Calu3 (cell line): ENCODE measurements at regions not wholly inside any gene's neighbourhood (a gene's known extent, or its start where the extent isn't known, plus 50 kb on each side); places are given as distances from the start of the nearest gene placed in this dataset.
"Not testable (repeated sequence)": the region's sequence is repeated elsewhere in the genome, so short reads cannot be mapped to it uniquely, and the experiment has no call there.

Source experiments
- BruUV-seq: library from RNA; stranded (reverse); fragments of 400-500 nt; replicated peaks from 2 replicates; lab custom pipeline; 2021; lab: Mats Ljungman, UMichigan
- CTCF ChIA-PET: fragments of 300-600 bp; sonication (Branson Sonifier 250); formaldehyde crosslinking; loops from one replicate; lab custom pipeline; 2022; ENCODE audit warnings: antibody characterized with exemption; lab: Charles Lee
- DNase-seq: peaks from one replicate; pipeline ENCODE4 v3.0.0; 2022
- H3K27ac Mint-ChIP-seq: one replicate; pipeline ENCODE4 v1.8.0; 2022; ENCODE audit warnings: mixed read lengths; ENCODE audit not compliant: unreplicated experiment
- H3K27me3 Mint-ChIP-seq: one replicate; pipeline ENCODE4 v1.8.0; 2022; ENCODE audit warnings: mixed read lengths; ENCODE audit not compliant: unreplicated experiment
- H3K36me3 Mint-ChIP-seq: one replicate; pipeline ENCODE4 v1.8.0; 2022; ENCODE audit warnings: mild to moderate bottlenecking, moderate library complexity, mixed read lengths; ENCODE audit not compliant: insufficient read depth, unreplicated experiment
- H3K4me1 Mint-ChIP-seq: one replicate; pipeline ENCODE4 v1.8.0; 2022; ENCODE audit warnings: mild to moderate bottlenecking, low read depth, mixed read lengths; ENCODE audit not compliant: unreplicated experiment
- H3K4me3 Mint-ChIP-seq: one replicate; pipeline ENCODE4 v1.8.0; 2022; ENCODE audit warnings: mild to moderate bottlenecking, low read depth, moderate library complexity, mixed read lengths; ENCODE audit not compliant: unreplicated experiment
- H3K9me3 Mint-ChIP-seq: one replicate; pipeline ENCODE4 v1.8.0; 2022; ENCODE audit warnings: low read depth, mixed read lengths; ENCODE audit not compliant: unreplicated experiment
- CTCF ChIP-seq: fragments of 200-600 bp; IDR thresholded peaks from one replicate; pipeline ENCODE4 v1.8.0; 2022; ENCODE audit warnings: antibody characterized with exemption; ENCODE audit not compliant: unreplicated experiment
- intact Hi-C: fragments of 100-400 bp; cut with micrococcal nuclease; formaldehyde crosslinking; loops from one replicate; pipeline ENCODE4 v1.10.0; 2022; ENCODE audit not compliant: unreplicated experiment

- no peaks in the 10 kb centered on the region for H3K36me3 Mint-ChIP-seq
- intact Hi-C loops, result no loop called here
- H3K9me3 Mint-ChIP-seq, result peaks cover 2% of the 10 kb centered on the region
- H3K4me1 Mint-ChIP-seq, result no peaks in the 10 kb centered on the region
- H3K4me3 Mint-ChIP-seq, result no peak overlapping the region
- no peak for DNase-seq
- peaks cover 86% of the 10 kb centered on the region for H3K27me3 Mint-ChIP-seq
- no peak overlapping the region for H3K27ac Mint-ChIP-seq
- CTCF ChIA-PET, result interaction anchor here (0.6 kb wide), 1 partner anchor 219 kb away, joined by 4 read pairs; no protein-coding TSS in a partner anchor
- no TSS peak for BruUV-seq
- TF ChIP-seq CTCF, result no peak
Observed at GRCh38 chr7:149682038-149682437, 91.3 kb downstream of the ZNF467 start.

GRCh38 chr7:149681274-149681673 lies 92.1 kb downstream of the ZNF467 start:
- H3K36me3 Mint-ChIP-seq, result no peaks in the 10 kb centered on the region
- TF ChIP-seq CTCF, result no peak
- H3K4me3 Mint-ChIP-seq, result no peak overlapping the region
- intact Hi-C loops, result no loop called here
- H3K9me3 Mint-ChIP-seq, result peaks cover 2% of the 10 kb centered on the region
- H3K27ac Mint-ChIP-seq, result no peak overlapping the region
- no peaks in the 10 kb centered on the region for H3K4me1 Mint-ChIP-seq
- BruUV-seq, result no TSS peak
- CTCF ChIA-PET, result interaction anchor here (0.6 kb wide), 1 partner anchor 220 kb away, joined by 4 read pairs; no protein-coding TSS in a partner anchor
- H3K27me3 Mint-ChIP-seq, result peaks cover 79% of the 10 kb centered on the region
- DNase-seq, result no peak

GRCh38 chr7:149680331-149681025 lies 92.9 kb downstream of the ZNF467 start:
- CTCF ChIA-PET, result no interaction called here
- no peak for TF ChIP-seq CTCF
- peaks cover 77% of the 10 kb centered on the region for H3K27me3 Mint-ChIP-seq
- H3K4me1 Mint-ChIP-seq, result no peaks in the 10 kb centered on the region
- no peak overlapping the region for H3K4me3 Mint-ChIP-seq
- no peaks in the 10 kb centered on the region for H3K36me3 Mint-ChIP-seq
- DNase-seq, result no peak
- no TSS peak for BruUV-seq
- no peak overlapping the region for H3K27ac Mint-ChIP-seq
- intact Hi-C loops, result no loop called here
- peaks cover 2% of the 10 kb centered on the region for H3K9me3 Mint-ChIP-seq

GRCh38 chr7:149674728-149675385 lies 98.5 kb downstream of the ZNF467 start:
- peaks cover 84% of the 10 kb centered on the region for H3K27me3 Mint-ChIP-seq
- H3K4me3 Mint-ChIP-seq, BruUV-seq, H3K36me3 Mint-ChIP-seq, H3K4me1 Mint-ChIP-seq, CTCF ChIA-PET, DNase-seq, H3K27ac Mint-ChIP-seq, H3K9me3 Mint-ChIP-seq, intact Hi-C loops: not testable (repeated sequence)

GRCh38 chr7:149673006-149673405 lies 100.4 kb downstream of the ZNF467 start:
- no peak overlapping the region for H3K27ac Mint-ChIP-seq
- no TSS peak for BruUV-seq
- H3K4me3 Mint-ChIP-seq, result no peak overlapping the region
- H3K9me3 Mint-ChIP-seq, result no peaks in the 10 kb centered on the region
- no peaks in the 10 kb centered on the region for H3K4me1 Mint-ChIP-seq
- no peaks in the 10 kb centered on the region for H3K36me3 Mint-ChIP-seq
- CTCF ChIA-PET, result no interaction called here
- intact Hi-C loops, result no loop called here
- DNase-seq, result no peak
- peaks cover 79% of the 10 kb centered on the region for H3K27me3 Mint-ChIP-seq
- no peak for TF ChIP-seq CTCF
